Choroid plexus epithelial cell (primary cell): ENCODE measurements at regions not wholly inside any gene's neighbourhood (a gene's known extent, or its start where the extent isn't known, plus 50 kb on each side); places are given as distances from the start of the nearest gene placed in this dataset.

ENCODE experiments used
- DNase-seq: peaks from one replicate; pipeline ENCODE4 v3.0.0-alpha.2; 2010; ENCODE audit warnings: low read depth
- H3K4me3 ChIP-seq: 2 replicates; pipeline ENCODE4 v1.5.1; 2011; ENCODE audit warnings: low read depth, mild to moderate bottlenecking, control low read depth, low read length, moderate library complexity
- CTCF ChIP-seq: conservative IDR thresholded peaks from 2 replicates; pipeline ENCODE4 v1.5.1; 2011; ENCODE audit warnings: low read depth, mild to moderate bottlenecking, control low read depth, inconsistent platforms, low read length, moderate library complexity

GRCh38 chr6:3545156-3545555 is 88.3 kb upstream of the SLC22A23 start:
- H3K4me3 ChIP-seq: no peak overlapping the region
- no peak for TF ChIP-seq CTCF
- DNase-seq: no peak

GRCh38 chr6:3542032-3542640 is 85.3 kb upstream of the SLC22A23 start:
- no peak for DNase-seq
- no peak for TF ChIP-seq CTCF
- H3K4me3 ChIP-seq: no peak overlapping the region

GRCh38 chr6:3541006-3541585 is 84.2 kb upstream of the SLC22A23 start:
- no peak for DNase-seq
- H3K4me3 ChIP-seq: no peak overlapping the region
- no peak for TF ChIP-seq CTCF

GRCh38 chr6:3540253-3540820 is 83.5 kb upstream of the SLC22A23 start:
- DNase-seq: no peak
- no peak overlapping the region for H3K4me3 ChIP-seq
- TF ChIP-seq CTCF: no peak

GRCh38 chr6:3538536-3538935 is 81.7 kb upstream of the SLC22A23 start:
- H3K4me3 ChIP-seq: no peak overlapping the region
- no peak for DNase-seq
- TF ChIP-seq CTCF: no peak

- no peak for DNase-seq
- TF ChIP-seq CTCF: no peak
These were observed 80.1 kb upstream of the SLC22A23 start for GRCh38 chr6:3536901-3537300.

More at GRCh38 chr6:3536901-3537300, 80.1 kb upstream of the SLC22A23 start:
- H3K4me3 ChIP-seq: no peak overlapping the region
